ENCODE measurements at regions not wholly inside any gene's neighbourhood (a gene's known extent, or its start where the extent isn't known, plus 50 kb on each side); places are given as distances from the start of the nearest gene placed in this dataset.

- no peak for DNase-seq (ENCODE audit: low read depth)
- ChIA-PET CTCF (no interaction called here), POLR2A (no interaction called here)
- Histone ChIP-seq H3K36me3 (ENCODE audit: control insufficient read depth, insufficient read depth, low read length) (no peaks in the 10 kb centered on the region), H3K4me3 (ENCODE audit: low read depth, low read length) (no peak overlapping the region), H3K27me3 (ENCODE audit: control insufficient read depth, insufficient read depth, low read length) (no peaks in the 10 kb centered on the region)
- TF ChIP-seq CTCF (IDR thresholded peaks at IDR 0.05; ENCODE audit: insufficient read depth, low read depth, low read length): no peak
Measured at GRCh38 chr12:128019996-128020544, 246.9 kb upstream of the TMEM132C start.

- Histone ChIP-seq H3K27me3 (ENCODE audit: control insufficient read depth, insufficient read depth, low read length) (no peaks in the 10 kb centered on the region), H3K36me3 (ENCODE audit: control insufficient read depth, insufficient read depth, low read length) (no peaks in the 10 kb centered on the region), H3K4me3 (ENCODE audit: low read depth, low read length) (no peak overlapping the region)
- TF ChIP-seq CTCF (IDR thresholded peaks at IDR 0.05; ENCODE audit: insufficient read depth, low read depth, low read length): no peak
- POLR2A ChIA-PET: no interaction called here
- DNase-seq (ENCODE audit: low read depth): no peak
- CTCF ChIA-PET: no interaction called here
Measured at GRCh38 chr12:128021561-128021960, 245.4 kb upstream of the TMEM132C start.

- no peak for TF ChIP-seq CTCF (IDR thresholded peaks at IDR 0.05; ENCODE audit: insufficient read depth, low read depth, low read length)
- Histone ChIP-seq H3K27me3 (ENCODE audit: control insufficient read depth, insufficient read depth, low read length) (no peaks in the 10 kb centered on the region), H3K36me3 (ENCODE audit: control insufficient read depth, insufficient read depth, low read length) (no peaks in the 10 kb centered on the region), H3K4me3 (ENCODE audit: low read depth, low read length) (no peak overlapping the region)
- no peak for DNase-seq (ENCODE audit: low read depth)
- ChIA-PET CTCF (no interaction called here), POLR2A (no interaction called here)
Measured at GRCh38 chr12:128025589-128026245, 241.3 kb upstream of the TMEM132C start.

- Histone ChIP-seq H3K4me3 (ENCODE audit: low read depth, low read length) (no peak overlapping the region), H3K36me3 (ENCODE audit: control insufficient read depth, insufficient read depth, low read length) (no peaks in the 10 kb centered on the region), H3K27me3 (ENCODE audit: control insufficient read depth, insufficient read depth, low read length) (no peaks in the 10 kb centered on the region)
- POLR2A ChIA-PET: no interaction called here
- CTCF ChIA-PET: no interaction called here
- TF ChIP-seq CTCF (IDR thresholded peaks at IDR 0.05; ENCODE audit: insufficient read depth, low read depth, low read length): no peak
- no peak for DNase-seq (ENCODE audit: low read depth)
Measured at GRCh38 chr12:128026696-128027574, 240.0 kb upstream of the TMEM132C start.

- POLR2A ChIA-PET: no interaction called here
- H3K36me3 ChIP-seq (ENCODE audit: control insufficient read depth, insufficient read depth, low read length): no peaks in the 10 kb centered on the region
- no peak for TF ChIP-seq CTCF (IDR thresholded peaks at IDR 0.05; ENCODE audit: insufficient read depth, low read depth, low read length)
- no peak for DNase-seq (ENCODE audit: low read depth)
- no peak overlapping the region for H3K4me3 ChIP-seq (ENCODE audit: low read depth, low read length)
- H3K27me3 ChIP-seq (ENCODE audit: control insufficient read depth, insufficient read depth, low read length): no peaks in the 10 kb centered on the region
- CTCF ChIA-PET: no interaction called here
Measured at GRCh38 chr12:128033473-128033872, 233.5 kb upstream of the TMEM132C start.
